ENCODE measurements at regions not wholly inside any gene's neighbourhood (a gene's known extent, or its start where the extent isn't known, plus 50 kb on each side); places are given as distances from the start of the nearest gene placed in this dataset.

GRCh38 chr5:14017904-14018303 lies 73.4 kb upstream of the DNAH5 start:
- no peak for DNase-seq (ENCODE audit: low spot score)

- no peak for DNase-seq (ENCODE audit: low spot score)
These were observed 72.1 kb upstream of the DNAH5 start for GRCh38 chr5:14016549-14016948.

GRCh38 chr5:14011089-14012020 lies 66.9 kb upstream of the DNAH5 start:
- peak; percentile 70 for DNase-seq (ENCODE audit: low spot score)

GRCh38 chr5:14009575-14009974 lies 65.1 kb upstream of the DNAH5 start:
- DNase-seq (ENCODE audit: low spot score), result no peak

- DNase-seq (ENCODE audit: low spot score), result peak; percentile 28
These were observed 64.4 kb upstream of the DNAH5 start for GRCh38 chr5:14008819-14009311.

- no peak for DNase-seq (ENCODE audit: low spot score)
These were observed 62.5 kb upstream of the DNAH5 start for GRCh38 chr5:14006823-14007520.

GRCh38 chr5:14004598-14005394 lies 60.3 kb upstream of the DNAH5 start:
- DNase-seq (ENCODE audit: low spot score), result no peak

- no peak for DNase-seq (ENCODE audit: low spot score)
These were observed 59.4 kb upstream of the DNAH5 start for GRCh38 chr5:14003936-14004335.

- no peak for DNase-seq (ENCODE audit: low spot score)
These were observed 59.0 kb upstream of the DNAH5 start for GRCh38 chr5:14003513-14003912.

GRCh38 chr5:13998254-13998653 lies 53.8 kb upstream of the DNAH5 start:
- DNase-seq (ENCODE audit: low spot score), result no peak

- DNase-seq (ENCODE audit: low spot score), result no peak
These were observed 53.0 kb upstream of the DNAH5 start for GRCh38 chr5:13997514-13997913.

- no peak for DNase-seq (ENCODE audit: low spot score)
These were observed 50.2 kb upstream of the DNAH5 start for GRCh38 chr5:13994621-13995253.

Data from HuH-7 (cell line).